Liver (tissue), 3 donors: ENCODE measurements at regions not wholly inside any gene's neighbourhood (a gene's known extent, or its start where the extent isn't known, plus 50 kb on each side); places are given as distances from the start of the nearest gene placed in this dataset.

Experiments
- GABPA ChIP-seq, 2 donors: IDR thresholded peaks in 1 of 2; conservative IDR thresholded peaks in 1 of 2; 2 replicates each; pipeline ENCODE4 v1.6.1; 2016; ENCODE audit warnings: antibody characterized with exemption in 2 of 2, mild to moderate bottlenecking in 1 of 2, moderate library complexity in 1 of 2
- HNF4G ChIP-seq: IDR thresholded peaks from 2 replicates; pipeline ENCODE4 v1.6.1; 2016; ENCODE audit warnings: antibody characterized with exemption
- JUND ChIP-seq, 2 donors: IDR thresholded peaks; 2 replicates each; pipeline ENCODE4 v1.6.1; 2016; ENCODE audit warnings: antibody characterized with exemption in 2 of 2
- NR2F2 ChIP-seq: IDR thresholded peaks from 2 replicates; pipeline ENCODE4 v1.6.1; 2016; ENCODE audit warnings: antibody characterized with exemption
- RAD21 ChIP-seq, 2 donors: IDR thresholded peaks; 2 replicates each; pipeline ENCODE4 v1.6.1; 2016; ENCODE audit warnings: antibody characterized with exemption in 2 of 2, mild to moderate bottlenecking in 2 of 2
- TAF1 ChIP-seq: conservative IDR thresholded peaks from 2 replicates; pipeline ENCODE4 v1.6.1; 2016; ENCODE audit warnings: antibody characterized with exemption, mild to moderate bottlenecking
- TF ChIP-seq, protein P1 (sequence below): fragments of 150-350 bp; IDR thresholded peaks from 2 replicates; pipeline ENCODE4 v1.5.1; 2017; ENCODE audit warnings: improper control_type of control experiment, low read depth, low read length; ENCODE audit not compliant: missing input control
- TF ChIP-seq, protein P2 (sequence below): IDR thresholded peaks from 2 replicates; pipeline ENCODE4 v1.6.1; 2016; ENCODE audit warnings: antibody characterized with exemption
- TF ChIP-seq, protein P3 (sequence below): IDR thresholded peaks from 2 replicates; pipeline ENCODE4 v1.6.1; 2016; ENCODE audit warnings: antibody characterized with exemption, mild to moderate bottlenecking
- donor health status: healthy.
- donor health status: healthy.

DNA sequence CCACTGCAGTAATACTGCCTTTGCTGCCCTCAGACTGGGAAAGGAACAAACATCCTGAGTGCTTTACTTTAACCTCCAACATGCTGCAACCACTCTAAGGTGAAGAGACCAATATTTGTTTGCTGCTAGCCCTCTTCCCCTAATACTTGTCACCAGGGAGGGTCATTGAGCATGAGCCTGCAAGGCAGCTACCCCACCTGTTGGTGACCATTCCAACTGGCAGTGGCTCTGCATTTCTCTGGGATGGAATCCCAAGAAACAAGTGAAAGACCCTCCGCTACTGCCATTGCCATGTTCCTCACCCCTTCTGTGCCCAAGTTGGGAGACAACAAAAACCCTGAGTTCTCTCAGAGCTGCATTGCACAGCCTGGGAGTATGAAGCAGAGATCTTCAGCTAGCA is 462.7 kb downstream of the ZBBX start:
- TF ChIP-seq JUND (IDR thresholded peaks at IDR 0.05) (no peak), NR2F2 (no peak), TAF1 (no peak), HNF4G (no peak), RAD21 (IDR thresholded peaks at IDR 0.05) (no peak), GABPA (IDR thresholded peaks at IDR 0.05 in 1 of 2, conservative IDR thresholded peaks at IDR 0.05 in 1 of 2) (no peak)
- TF ChIP-seq, protein P1, sequence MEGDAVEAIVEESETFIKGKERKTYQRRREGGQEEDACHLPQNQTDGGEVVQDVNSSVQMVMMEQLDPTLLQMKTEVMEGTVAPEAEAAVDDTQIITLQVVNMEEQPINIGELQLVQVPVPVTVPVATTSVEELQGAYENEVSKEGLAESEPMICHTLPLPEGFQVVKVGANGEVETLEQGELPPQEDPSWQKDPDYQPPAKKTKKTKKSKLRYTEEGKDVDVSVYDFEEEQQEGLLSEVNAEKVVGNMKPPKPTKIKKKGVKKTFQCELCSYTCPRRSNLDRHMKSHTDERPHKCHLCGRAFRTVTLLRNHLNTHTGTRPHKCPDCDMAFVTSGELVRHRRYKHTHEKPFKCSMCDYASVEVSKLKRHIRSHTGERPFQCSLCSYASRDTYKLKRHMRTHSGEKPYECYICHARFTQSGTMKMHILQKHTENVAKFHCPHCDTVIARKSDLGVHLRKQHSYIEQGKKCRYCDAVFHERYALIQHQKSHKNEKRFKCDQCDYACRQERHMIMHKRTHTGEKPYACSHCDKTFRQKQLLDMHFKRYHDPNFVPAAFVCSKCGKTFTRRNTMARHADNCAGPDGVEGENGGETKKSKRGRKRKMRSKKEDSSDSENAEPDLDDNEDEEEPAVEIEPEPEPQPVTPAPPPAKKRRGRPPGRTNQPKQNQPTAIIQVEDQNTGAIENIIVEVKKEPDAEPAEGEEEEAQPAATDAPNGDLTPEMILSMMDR = no peak
- TF ChIP-seq, protein P2, sequence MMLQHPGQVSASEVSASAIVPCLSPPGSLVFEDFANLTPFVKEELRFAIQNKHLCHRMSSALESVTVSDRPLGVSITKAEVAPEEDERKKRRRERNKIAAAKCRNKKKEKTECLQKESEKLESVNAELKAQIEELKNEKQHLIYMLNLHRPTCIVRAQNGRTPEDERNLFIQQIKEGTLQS = no peak
- TF ChIP-seq, protein P3, sequence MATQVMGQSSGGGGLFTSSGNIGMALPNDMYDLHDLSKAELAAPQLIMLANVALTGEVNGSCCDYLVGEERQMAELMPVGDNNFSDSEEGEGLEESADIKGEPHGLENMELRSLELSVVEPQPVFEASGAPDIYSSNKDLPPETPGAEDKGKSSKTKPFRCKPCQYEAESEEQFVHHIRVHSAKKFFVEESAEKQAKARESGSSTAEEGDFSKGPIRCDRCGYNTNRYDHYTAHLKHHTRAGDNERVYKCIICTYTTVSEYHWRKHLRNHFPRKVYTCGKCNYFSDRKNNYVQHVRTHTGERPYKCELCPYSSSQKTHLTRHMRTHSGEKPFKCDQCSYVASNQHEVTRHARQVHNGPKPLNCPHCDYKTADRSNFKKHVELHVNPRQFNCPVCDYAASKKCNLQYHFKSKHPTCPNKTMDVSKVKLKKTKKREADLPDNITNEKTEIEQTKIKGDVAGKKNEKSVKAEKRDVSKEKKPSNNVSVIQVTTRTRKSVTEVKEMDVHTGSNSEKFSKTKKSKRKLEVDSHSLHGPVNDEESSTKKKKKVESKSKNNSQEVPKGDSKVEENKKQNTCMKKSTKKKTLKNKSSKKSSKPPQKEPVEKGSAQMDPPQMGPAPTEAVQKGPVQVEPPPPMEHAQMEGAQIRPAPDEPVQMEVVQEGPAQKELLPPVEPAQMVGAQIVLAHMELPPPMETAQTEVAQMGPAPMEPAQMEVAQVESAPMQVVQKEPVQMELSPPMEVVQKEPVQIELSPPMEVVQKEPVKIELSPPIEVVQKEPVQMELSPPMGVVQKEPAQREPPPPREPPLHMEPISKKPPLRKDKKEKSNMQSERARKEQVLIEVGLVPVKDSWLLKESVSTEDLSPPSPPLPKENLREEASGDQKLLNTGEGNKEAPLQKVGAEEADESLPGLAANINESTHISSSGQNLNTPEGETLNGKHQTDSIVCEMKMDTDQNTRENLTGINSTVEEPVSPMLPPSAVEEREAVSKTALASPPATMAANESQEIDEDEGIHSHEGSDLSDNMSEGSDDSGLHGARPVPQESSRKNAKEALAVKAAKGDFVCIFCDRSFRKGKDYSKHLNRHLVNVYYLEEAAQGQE = no peak
